HUDEP-2 (cell line): ENCODE measurements at regions not wholly inside any gene's neighbourhood (a gene's known extent, or its start where the extent isn't known, plus 50 kb on each side); places are given as distances from the start of the nearest gene placed in this dataset.

Experiments used
- DNase-seq, 76 experiments: peaks; one replicate each; lab custom pipeline; 2025; ENCODE audit not compliant: unreplicated experiment in 76 of 76; lab: John Stamatoyannopoulos, UW

DNA sequence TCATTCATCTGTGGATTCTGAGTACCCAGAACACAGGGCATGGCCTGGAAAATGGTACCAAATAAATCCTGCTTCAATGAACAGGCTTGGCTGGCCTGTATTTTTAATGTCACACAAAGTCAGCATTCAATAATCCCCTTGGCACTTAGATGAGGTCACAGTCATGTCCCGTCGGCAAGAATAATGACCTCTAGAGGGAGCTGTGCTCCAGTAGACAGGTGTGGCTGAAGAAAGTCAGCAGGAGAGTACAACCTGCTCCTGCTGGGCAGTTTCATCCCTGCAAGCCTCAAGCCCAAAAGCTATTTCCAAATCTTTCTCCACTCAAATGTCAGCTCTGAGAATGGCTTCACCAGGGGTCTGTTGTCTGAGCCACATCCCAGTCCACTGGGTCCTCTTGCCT, 404.0 kb upstream of the F9 start:
- DNase-seq, result peak in 13 of 76 experiments; percentile 0 to 27 (median 7)

DNA sequence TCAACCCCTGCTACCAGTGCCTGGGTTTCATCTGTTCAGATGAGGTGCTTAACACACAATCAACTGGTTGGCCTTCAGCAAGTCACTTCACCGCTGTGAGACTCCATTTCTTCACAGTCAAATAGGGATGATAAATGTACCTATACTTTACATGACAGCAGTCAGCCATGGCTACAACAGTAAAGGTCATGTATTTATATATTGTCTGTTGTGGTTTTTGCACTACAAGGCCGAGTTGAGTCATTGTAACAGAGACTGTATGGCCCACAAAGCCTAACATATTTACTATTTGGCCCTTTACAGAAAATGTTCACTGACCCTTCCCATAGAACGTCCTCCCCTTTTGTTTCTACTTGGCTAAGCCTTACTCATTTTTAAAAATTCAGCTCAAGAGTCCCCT, 404.6 kb upstream of the F9 start:
- DNase-seq, result no peak

DNA sequence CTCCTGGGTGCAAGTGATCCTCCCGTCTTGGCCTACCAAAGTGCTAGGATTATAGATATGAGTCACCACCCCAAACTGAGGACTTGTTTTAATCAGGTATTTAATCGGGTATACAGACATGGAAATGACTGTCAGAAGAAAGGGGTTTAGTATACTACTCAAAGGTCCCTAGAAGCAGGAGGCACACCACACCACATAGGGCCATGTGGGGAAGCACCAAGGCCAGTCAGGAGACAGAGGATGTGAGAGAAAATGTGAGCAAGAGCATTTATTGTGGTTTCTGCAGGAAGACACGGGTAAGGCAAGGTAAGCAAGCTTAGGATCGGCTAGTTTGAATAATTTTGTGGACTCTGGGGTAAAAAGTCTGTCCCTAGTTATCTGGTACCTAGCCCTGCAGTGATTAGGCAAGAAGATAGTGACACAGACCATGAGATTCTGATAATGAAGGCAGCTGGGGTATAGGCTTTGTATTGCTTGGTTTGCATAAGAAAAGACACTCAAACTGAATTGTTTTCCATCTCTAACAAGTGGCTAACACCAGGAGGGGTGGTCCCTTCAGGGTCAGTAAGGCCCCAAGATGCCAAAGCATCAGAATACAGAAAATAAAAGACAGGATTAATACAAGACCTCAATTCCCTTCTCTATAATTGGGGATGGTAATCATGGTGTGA, 408.8 kb upstream of the F9 start:
- no peak for DNase-seq

DNA sequence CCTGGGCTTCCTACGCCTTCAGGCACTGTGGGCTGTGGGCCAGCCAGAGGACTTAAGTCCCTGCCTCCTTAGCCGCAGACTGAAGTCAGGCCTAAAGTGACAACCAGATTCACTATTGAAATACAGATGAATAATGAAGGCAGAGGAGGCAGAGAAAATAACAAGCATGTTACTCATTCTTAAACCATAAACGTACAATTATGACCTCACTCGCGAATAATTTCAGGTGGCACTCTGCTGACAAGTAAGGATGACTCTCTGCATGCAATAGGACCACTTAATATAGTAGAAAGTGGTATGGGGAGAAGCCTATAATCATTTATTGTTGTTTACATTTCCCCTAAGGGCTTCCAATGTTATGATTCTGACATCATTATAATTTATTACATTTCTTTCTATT, 409.2 kb upstream of the FGF13 start:
- DNase-seq, result no peak

DNA sequence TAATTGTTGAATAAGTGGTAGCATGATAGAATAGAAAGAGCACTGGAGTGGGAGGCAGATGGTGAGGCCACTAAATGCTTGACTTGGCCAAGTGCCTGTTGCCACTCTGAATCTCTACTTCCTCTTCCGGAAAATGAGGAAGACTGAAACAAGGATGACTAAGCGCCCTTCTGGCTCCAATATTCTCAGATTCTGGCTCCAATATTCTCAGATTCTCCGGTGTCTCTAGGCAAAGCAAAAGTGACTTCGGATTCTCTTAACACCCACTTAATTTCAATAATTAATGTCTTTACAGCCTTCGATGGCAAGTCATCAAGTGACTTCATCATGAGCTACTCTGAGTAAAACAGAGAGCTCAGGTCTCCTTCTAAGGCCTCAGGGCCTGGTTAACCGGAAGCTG, 402.2 kb upstream of the FGF13 start:
- DNase-seq, result no peak

DNA sequence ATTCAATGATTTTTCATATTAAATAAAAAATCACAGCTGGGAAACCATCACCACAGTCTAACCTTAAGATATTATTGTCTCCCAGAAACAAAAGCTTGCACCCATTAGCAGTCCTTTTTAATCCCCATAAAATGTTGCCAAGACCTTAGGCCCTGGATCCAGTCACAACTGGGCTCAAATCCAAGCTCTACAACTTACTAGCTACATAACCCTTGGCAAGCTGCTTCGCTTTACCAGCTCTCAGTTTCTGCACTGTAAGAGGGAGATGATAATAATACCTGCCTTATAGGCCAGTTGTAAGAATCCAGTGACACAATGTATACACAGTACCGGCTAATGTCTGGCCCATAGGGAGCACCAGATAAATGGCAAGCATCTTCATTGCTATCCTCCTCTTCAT, 400.9 kb upstream of the FGF13 start:
- no peak for DNase-seq

DNA sequence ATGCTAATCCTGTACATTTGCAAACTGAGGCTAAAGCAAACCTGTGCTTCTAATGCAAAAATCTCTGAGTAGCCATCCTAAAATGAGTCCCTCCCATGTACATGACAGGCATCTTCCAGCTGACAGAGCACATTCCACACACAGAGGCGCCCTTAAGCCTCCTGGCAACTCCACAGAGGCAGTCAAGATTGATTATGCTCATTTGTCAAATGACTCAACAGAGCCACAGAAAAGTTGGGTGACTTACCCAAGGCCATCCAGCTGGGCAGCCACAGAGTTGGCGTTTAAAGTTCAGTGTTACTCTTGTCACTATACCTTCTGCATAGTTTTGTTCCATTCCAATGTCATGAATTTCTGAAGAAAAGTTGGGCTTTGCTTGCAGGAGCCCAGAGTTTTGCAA, 394.6 kb upstream of the FGF13 start:
- DNase-seq, result no peak

DNA sequence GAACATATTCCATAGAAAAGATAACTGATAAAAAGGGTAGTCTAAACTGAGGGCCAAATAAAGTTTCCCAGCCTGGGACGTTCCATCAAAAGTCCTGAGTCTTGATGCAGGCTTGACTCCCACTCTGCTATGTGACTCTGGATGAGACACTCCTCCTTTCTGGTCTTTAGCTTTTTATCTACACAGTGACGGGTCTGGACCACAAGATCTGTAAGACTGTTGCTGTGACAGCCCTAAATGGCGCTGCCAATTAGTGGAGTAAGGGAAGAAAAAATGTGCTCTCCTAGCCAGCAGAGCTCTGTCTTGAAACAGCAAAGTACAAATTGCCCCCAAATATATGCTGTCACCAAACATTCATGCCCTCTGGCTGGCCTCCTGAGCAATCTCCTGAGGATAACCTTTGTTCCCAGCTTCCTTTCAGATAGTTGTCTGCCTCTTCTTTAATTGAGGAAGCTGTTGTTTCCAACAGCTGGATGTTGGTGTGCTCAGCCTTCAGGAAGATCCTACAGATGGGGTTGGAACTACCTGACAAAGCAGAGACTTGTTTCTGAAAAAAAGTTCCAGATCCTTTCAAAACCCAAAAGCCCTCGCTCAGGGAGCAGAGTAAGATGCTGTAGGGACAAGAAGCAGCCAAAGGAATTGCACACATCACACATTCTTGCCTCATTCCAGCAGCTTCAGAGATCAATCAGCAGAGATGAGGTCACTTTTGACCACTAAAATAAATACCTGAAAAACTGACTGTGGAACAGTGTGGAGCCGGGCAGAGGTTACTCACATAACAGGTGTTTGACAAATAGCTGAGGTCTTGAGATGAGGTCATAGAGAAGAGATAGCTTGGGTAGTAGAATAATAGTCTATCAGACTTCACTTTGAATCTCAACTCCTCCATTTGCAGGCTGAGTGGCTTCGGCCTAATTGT, 383.4 kb upstream of the FGF13 start:
- DNase-seq, result no peak

DNA sequence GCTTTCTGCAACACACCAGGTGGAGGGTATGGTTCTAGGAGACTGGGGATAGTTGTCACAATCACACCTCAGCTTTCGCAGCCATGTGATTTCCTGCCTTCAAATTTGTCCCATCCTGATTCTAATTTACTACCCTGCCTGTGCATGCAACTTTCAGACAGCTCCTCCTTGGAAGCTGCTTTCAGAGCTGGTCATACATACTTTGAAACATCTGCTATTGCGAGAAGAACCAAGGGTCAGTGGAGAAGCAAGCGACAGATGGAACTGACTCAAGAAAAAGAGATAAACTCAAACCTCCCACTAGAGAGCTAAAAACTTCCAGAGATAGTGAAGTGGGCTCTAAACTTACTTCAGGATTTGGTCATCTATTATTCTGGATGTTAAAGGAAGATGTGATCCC, 381.7 kb upstream of the FGF13 start:
- no peak for DNase-seq

DNA sequence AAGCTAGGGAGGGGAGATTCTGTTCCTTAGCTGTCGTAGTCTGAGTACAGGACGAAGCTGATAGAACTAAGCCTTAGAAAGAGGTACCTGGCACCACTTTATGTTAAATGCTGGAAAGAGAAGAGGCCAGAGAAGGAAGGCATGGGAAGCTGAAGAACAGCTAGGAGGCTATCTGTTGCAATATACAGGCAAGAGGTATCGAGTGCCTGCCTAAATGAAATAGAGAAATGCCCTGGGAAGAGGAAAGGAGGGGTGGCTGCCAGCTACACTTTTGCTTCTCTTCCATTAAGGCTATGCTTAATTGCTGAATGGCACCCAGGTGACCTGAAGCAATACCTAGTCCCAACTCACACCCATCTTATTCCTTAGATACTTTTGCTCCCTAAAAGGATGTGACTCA, 380.4 kb upstream of the FGF13 start:
- DNase-seq, result no peak

DNA sequence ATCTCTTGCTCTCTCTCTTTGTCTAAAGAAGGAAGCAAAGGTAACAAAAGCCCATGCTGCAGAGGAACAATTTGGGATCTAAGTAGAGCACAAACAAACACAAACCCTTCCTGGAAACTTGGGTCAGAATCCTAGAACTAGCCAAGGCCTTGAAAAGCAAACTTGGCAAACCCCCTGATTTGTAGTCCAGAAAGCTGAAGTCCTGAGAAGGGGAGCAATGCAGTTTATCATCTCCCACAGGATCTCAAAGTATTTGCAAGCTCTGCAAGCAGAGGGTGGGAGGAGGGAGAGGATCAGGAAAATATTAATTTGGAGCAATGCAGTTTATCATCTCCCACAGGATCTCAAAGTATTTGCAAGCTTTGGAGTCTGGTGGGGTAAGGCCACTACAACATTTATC, 379.5 kb upstream of the FGF13 start:
- DNase-seq, result no peak

DNA sequence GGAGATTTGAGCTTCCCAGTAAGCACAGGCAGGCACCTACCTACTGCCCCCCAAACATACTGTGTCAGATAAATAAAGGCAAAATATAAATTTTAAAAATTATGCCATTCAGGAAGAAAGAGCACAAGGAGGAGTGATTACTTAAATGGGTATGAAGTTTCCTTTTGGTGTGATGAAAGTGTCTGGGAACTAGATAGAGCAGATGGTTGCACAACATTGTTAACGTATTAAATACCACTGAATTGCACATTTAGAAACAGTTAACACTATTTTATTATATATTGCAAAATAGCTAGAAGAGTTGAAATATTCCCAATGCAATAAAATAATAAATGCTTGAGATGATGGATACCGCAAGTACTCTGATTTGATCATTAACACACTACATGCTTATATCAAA, 374.7 kb upstream of the FGF13 start:
- DNase-seq, result no peak

DNA sequence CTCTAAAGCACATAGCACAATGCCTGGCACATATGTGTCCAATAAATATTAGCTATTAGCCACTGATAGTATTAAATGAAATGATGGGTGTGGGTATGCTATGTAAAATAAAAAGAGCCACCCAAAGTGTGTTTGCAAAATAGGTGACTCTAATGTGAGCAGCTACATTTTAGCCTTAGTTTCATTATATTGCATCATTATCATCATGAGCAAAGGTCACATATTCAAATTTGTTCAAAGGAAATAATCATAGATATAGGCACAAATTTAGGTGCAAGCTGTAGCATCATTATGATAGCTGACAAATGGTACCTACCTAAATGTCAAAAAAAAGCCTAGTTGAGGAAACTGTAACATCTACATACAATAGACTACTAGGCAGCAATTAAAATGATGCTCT, 373.9 kb upstream of the FGF13 start:
- no peak for DNase-seq

DNA sequence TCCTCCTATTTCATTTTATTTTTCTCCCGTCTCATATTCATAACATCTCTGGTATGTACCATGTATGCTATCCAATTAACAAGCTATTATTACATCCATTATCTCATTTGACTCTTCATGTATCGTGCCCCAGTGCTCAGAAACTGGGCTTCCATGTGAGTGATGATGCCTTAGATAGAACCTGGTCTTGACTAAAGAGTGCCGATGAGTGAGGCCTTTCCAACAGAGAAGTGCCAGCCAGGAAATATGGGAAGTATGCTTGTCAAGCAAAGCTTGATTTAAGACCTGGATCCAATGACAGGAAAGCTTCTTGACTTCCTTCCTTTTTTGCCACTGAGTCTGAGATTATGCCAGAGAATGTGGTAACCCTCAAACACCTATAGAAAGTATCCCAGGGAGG, 371.7 kb upstream of the FGF13 start:
- DNase-seq, result no peak

DNA sequence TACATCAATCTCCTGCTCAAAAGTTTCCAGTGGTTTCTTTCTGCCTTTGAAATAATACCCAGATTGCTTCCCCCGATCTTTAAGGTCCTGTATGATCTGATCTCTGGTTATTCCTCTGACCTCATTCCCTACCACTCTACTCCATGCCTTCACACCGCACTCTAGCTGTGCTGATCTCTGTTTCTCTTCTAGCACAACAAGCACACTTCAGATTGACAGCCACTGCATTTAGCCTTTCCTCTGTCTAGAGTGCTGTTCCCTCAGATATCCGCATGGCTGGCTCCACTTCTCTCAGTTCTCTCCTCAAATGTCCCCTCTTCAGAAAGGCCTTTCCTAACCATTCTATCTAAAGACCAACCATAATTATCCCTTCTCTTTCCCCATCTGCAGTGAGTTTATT, 370.4 kb upstream of the FGF13 start:
- DNase-seq, result no peak

DNA sequence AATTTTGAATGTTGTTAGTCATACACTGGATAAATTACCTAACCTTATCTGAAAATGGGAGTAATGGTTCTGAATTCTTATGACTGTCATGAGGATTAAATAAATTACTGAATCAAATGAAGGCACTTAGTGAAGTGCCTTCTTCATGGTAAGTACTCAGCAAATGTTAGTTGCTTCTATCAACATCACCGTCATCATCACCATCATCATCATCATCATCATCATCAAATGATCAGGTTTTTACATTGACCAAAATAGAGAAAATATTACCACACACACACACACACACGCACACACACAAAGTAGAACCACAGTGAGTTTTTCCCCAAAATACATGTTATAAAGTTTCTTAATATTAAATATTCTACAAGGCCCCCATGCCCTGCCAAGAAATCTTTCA, 368.3 kb upstream of the FGF13 start:
- DNase-seq, result no peak

DNA sequence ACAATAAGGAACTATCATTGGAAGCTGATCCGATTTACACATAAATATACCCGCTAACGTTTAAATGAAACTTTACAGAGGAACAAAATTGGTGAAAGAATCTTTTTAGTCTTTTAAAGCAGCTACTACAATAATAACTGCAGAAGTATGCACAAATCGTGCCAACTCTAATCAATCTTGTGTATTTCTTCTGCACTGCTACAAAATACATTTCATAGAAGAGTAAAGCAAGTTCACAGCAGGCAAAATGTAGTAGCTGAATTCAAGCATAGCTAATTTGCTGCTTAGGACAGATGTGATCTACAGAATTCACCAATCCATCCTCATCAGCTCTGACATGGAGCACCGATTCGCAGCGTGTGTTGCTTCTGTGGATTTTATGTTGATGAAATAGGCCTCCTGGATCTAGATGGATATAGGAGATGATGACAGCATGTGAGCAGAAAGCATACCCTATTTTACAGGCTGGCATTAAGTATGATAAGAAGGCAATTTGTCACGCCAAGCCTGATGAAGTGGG, 367.3 kb upstream of the FGF13 start:
- DNase-seq, result no peak

DNA sequence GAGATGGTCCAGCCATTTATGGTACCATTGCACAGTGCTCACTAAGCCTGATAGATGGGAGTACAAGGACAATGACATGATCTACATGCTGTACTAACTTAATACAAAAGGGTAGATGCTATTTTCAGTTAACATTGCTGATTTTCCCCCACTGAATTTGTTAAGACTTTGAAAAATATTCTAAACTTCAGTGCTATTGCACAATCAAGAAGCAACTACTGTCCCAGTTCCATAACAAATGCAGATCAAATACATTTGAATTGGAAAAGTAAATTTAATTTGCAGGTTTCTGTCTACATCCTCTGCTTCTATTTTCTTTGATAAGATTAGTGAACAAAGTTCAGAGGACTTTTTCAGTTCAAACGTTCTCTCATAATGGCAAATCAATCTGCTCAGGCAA, 366.8 kb upstream of the FGF13 start:
- no peak for DNase-seq

DNA sequence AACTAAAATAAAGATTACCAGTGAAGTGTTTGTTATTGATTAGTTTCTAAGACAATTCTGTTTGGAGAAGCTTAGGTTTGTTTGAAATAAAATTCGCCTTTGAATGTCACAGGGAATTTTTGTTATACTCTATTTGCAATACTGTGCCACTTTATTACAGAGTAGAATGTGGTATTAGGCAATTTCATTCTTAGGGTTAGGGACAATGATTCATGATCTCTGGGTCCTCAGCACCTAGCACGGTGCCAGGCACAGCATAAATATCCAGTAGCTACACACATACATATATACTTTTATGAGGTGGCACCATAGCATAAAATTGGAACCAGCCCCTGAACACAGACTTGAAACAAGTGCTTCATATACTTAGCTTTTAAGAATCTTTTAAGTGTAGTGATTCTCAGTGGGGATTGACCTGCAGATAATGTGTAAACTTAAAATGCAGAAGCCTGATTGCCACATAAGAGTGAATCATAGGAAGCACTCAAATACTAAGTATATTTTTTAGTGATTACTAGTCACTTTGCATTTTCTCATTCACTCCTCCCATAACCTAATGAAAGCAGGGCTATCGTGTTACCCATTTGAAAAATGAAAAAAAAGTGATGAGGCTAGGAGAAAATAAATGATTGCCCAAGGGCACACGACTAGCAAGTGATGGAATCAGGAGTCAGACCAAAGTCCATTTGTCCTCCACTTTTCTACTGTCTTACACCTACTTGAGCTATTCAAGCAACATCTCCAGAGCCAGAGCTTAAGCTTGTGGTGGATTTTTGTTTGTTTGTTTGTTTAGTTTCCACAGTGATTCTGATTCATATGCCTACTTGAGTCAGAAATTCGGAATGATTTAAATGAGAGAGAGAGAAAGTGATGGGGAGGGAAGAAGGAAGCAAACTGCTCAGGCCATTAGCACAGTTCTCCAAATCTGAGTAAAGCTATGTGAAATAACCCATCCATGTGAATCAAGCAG, 366.0 kb upstream of the FGF13 start:
- DNase-seq, result no peak

DNA sequence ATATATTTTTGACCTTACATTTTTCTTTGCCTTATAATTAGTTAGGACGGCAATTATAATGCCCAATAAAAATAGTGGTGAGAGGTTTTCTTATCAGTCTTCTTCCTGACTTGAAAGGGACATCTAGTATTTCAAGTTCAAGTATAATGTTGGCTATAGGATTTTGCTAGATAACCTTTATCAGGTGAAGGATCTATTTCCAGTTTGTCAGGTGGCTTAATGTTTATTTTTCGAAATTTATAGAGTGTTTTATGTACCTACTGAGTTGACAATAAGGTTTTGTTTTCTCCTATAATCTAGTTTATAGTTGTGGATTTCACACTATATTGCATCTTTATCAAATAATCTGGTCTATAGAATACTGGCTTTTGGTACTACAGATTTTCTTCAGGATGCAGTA, 351.8 kb upstream of the FGF13 start:
- no peak for DNase-seq
